PC-3 (cell line): ENCODE measurements at regions not wholly inside any gene's neighbourhood (a gene's known extent, or its start where the extent isn't known, plus 50 kb on each side); places are given as distances from the start of the nearest gene placed in this dataset.

Experiments
- CTCF ChIP-seq: fragments of 300-600 bp; sonication (generic); conservative IDR thresholded peaks from 2 replicates; pipeline ENCODE4 v1.5.1; 2017; ENCODE audit warnings: antibody characterized with exemption, low read depth, mild to moderate bottlenecking, low read length
- EZH2phosphoT487 ChIP-seq: fragments of 300-600 bp; sonication (generic); IDR thresholded peaks from 2 replicates; pipeline ENCODE4 v1.6.1; 2018; ENCODE audit warnings: mild to moderate bottlenecking, antibody characterized with exemption, low read length, borderline replicate concordance

- no peak for TF ChIP-seq CTCF
- TF ChIP-seq EZH2phosphoT487 = no peak
Measured at GRCh38 chr5:123868881-123869280, 356.9 kb downstream of the CSNK1G3 start.
